Lung (tissue), 11 donors: ENCODE measurements at regions not wholly inside any gene's neighbourhood (a gene's known extent, or its start where the extent isn't known, plus 50 kb on each side); places are given as distances from the start of the nearest gene placed in this dataset.

Experiments
- ATAC-seq: fragments of 200-7000 bp; cut with Tn5 transposase; one replicate; pipeline ENCODE4 v1.9.1; 2020; ENCODE audit warnings: moderate number of reproducible peaks; ENCODE audit not compliant: insufficient read depth, low FRiP score
- DNase-seq, 3 donors: peaks; one replicate each; pipeline ENCODE4 v3.0.0-alpha.2; 2013 to 2017
- H3K27ac ChIP-seq, 2 donors: one replicate each; pipeline ENCODE4 v1.5.1; 2013; ENCODE audit warnings: mild to moderate bottlenecking in 2 of 2, moderate library complexity in 2 of 2, control low read depth in 1 of 2, inconsistent platforms in 1 of 2, low read depth in 1 of 2, low read length in 1 of 2
- H3K27me3 ChIP-seq, 3 donors: one replicate each; pipeline ENCODE4 v1.5.1; 2013; ENCODE audit warnings: low read length in 2 of 3; ENCODE audit not compliant: control insufficient read depth in 3 of 3, insufficient read depth in 3 of 3
- H3K36me3 ChIP-seq, 4 donors: one replicate each; pipeline ENCODE4 v1.5.1; 2013; ENCODE audit warnings: low read length in 4 of 4, mild to moderate bottlenecking in 1 of 4, moderate library complexity in 1 of 4; ENCODE audit not compliant: control insufficient read depth in 4 of 4, insufficient read depth in 4 of 4
- H3K4me1 ChIP-seq, 5 donors: one replicate each; pipeline ENCODE4 v1.5.1; 2013; ENCODE audit warnings: low read length in 5 of 5, mild to moderate bottlenecking in 2 of 5, moderate library complexity in 1 of 5; ENCODE audit not compliant: control insufficient read depth in 5 of 5, insufficient read depth in 5 of 5
- H3K4me3 ChIP-seq: one replicate; pipeline ENCODE4 v1.5.1; 2013; ENCODE audit warnings: mild to moderate bottlenecking, control low read depth, moderate library complexity
- H3K9ac ChIP-seq, 2 donors: one replicate each; pipeline ENCODE4 v1.5.1; 2013; ENCODE audit warnings: low read length in 2 of 2, control low read depth in 1 of 2; ENCODE audit not compliant: insufficient read depth in 1 of 2
- H3K9me3 ChIP-seq, 4 donors: one replicate each; pipeline ENCODE4 v1.5.1; 2013; ENCODE audit warnings: low read length in 3 of 4, mild to moderate bottlenecking in 1 of 4, moderate library complexity in 1 of 4; ENCODE audit not compliant: control insufficient read depth in 4 of 4, insufficient read depth in 3 of 4
- CTCF ChIP-seq: IDR thresholded peaks from 2 replicates; pipeline ENCODE4 v1.5.1; 2012; ENCODE audit warnings: mild to moderate bottlenecking; ENCODE audit errors: control extremely low read depth, extremely low read depth
- WGBS, 2 donors: extraction: QIAGEN DNeasy Blood & Tissue Kit; methylation state at CpG; one replicate each; pipeline ENCODE4 v1.1.7; 2013; 5-methylcytosine and 5-hydroxymethylcytosine counted together
- donor health status: control.
- donor health status: control.
- donor health status: Bipolar disorder and iron deficiency.
- donor health status: healthy.
- donor health status: DM: yes; HTN: yes; CAD: no.

- ATAC-seq, result no peak
- Histone ChIP-seq H3K9ac (no peak overlapping the region), H3K27ac (no peak overlapping the region), H3K27me3 (no peaks in the 10 kb centered on the region), H3K4me1 (peaks cover 0 to 9% (median 0%) of the 10 kb centered on the region in 5 donors), H3K36me3 (no peaks in the 10 kb centered on the region), H3K9me3 (peaks cover 0 to 11% (median 3%) of the 10 kb centered on the region in 4 donors), H3K4me3 (no peak overlapping the region)
- peak in 2 of 3 donors; percentile 23 to 51 for DNase-seq
- TF ChIP-seq CTCF, result no peak
- WGBS, 2 donors, result 69 to 70% methylated on average over 6 of the region's 6 CpGs
Measured at GRCh38 chr2:7573166-7573825, 656.1 kb downstream of the RNF144A start.

GRCh38 chr2:7574385-7574784, 657.2 kb downstream of the RNF144A start:
- H3K4me3 ChIP-seq, result no peak overlapping the region
- 80 to 87% methylated on average over 4 of the region's 4 CpGs for WGBS, 2 donors
- peaks cover 0 to 11% (median 4%) of the 10 kb centered on the region in 4 donors for H3K9me3 ChIP-seq
- TF ChIP-seq CTCF, result no peak
- ATAC-seq (no peak), DNase-seq (no peak)
- no peaks in the 10 kb centered on the region for H3K36me3 ChIP-seq
- no peak overlapping the region for H3K27ac ChIP-seq
- H3K27me3 ChIP-seq, result no peaks in the 10 kb centered on the region
- H3K9ac ChIP-seq, result no peak overlapping the region
- peaks cover 0 to 9% (median 0%) of the 10 kb centered on the region in 5 donors for H3K4me1 ChIP-seq

GRCh38 chr2:7577769-7578168, 660.6 kb downstream of the RNF144A start:
- 90 to 95% methylated on average over 1 of the region's 1 CpG for WGBS, 2 donors
- Histone ChIP-seq H3K9ac (no peak overlapping the region), H3K36me3 (no peaks in the 10 kb centered on the region), H3K4me1 (peaks cover 0 to 9% (median 0%) of the 10 kb centered on the region in 5 donors), H3K27me3 (no peaks in the 10 kb centered on the region), H3K27ac (no peak overlapping the region), H3K9me3 (peaks cover 0 to 11% (median 4%) of the 10 kb centered on the region in 4 donors), H3K4me3 (no peak overlapping the region)
- DNase-seq, result no peak
- ATAC-seq, result no peak
- TF ChIP-seq CTCF, result no peak

GRCh38 chr2:7584017-7584416, 666.8 kb downstream of the RNF144A start:
- Histone ChIP-seq H3K9me3 (no peaks in the 10 kb centered on the region), H3K4me3 (no peak overlapping the region), H3K9ac (no peak overlapping the region), H3K27me3 (no peaks in the 10 kb centered on the region), H3K27ac (no peak overlapping the region), H3K4me1 (no peaks in the 10 kb centered on the region), H3K36me3 (no peaks in the 10 kb centered on the region)
- TF ChIP-seq CTCF, result no peak
- no peak for ATAC-seq
- no peak for DNase-seq
